Panc1 (cell line): ENCODE measurements at regions not wholly inside any gene's neighbourhood (a gene's known extent, or its start where the extent isn't known, plus 50 kb on each side); places are given as distances from the start of the nearest gene placed in this dataset.
A peak's percentile ranks its signal among the peaks of the same experiment; 100 is the strongest.

Source experiments
- ATAC-seq: fragments of 200-7000 bp; cut with Tn5 transposase; 2 replicates; pipeline ENCODE4 v1.9.1; 2020; ENCODE audit warnings: mild to moderate bottlenecking, moderate library complexity
- BruUV-seq: library from RNA; stranded (reverse); fragments of 400-500 nt; replicated peaks from 2 replicates; lab custom pipeline; 2021; lab: Mats Ljungman, UMichigan
- CTCF ChIA-PET: fragments of 300-600 bp; sonication (Branson Sonifier 250); formaldehyde crosslinking; loops from one replicate; lab custom pipeline; 2022; ENCODE audit warnings: antibody characterized with exemption; lab: Charles Lee
- POLR2A ChIA-PET: fragments of 300-600 bp; sonication (Branson Sonifier 250); formaldehyde crosslinking; loops from one replicate; lab custom pipeline; 2022; ENCODE audit warnings: antibody characterized with exemption; lab: Charles Lee
- DNase-seq: peaks from one replicate; pipeline ENCODE4 v3.0.0-alpha.2; 2010; ENCODE audit warnings: low read depth, low spot score
- H3K27ac ChIP-seq: 2 replicates; pipeline ENCODE4 v1.5.1; 2011; ENCODE audit warnings: mild to moderate bottlenecking, low read length, inconsistent platforms
- H3K27me3 ChIP-seq: fragments of 200-500 bp; sonication (Bioruptor generic); 2 replicates; pipeline ENCODE4 v1.6.0; 2014; ENCODE audit warnings: low read length, inconsistent platforms; ENCODE audit not compliant: control insufficient read depth, insufficient read depth
- H3K36me3 ChIP-seq: fragments of 200-500 bp; sonication (Bioruptor generic); 2 replicates; pipeline ENCODE4 v1.5.1; 2014; ENCODE audit warnings: inconsistent platforms, mild to moderate bottlenecking, low read length, moderate library complexity; ENCODE audit not compliant: control insufficient read depth, insufficient read depth
- H3K4me1 ChIP-seq: 2 replicates; pipeline ENCODE4 v1.5.1; 2011; ENCODE audit warnings: inconsistent platforms, mild to moderate bottlenecking, low read length, moderate library complexity; ENCODE audit not compliant: control insufficient read depth, insufficient read depth
- H3K4me3 ChIP-seq, 2 experiments: 2 replicates each; pipeline ENCODE4 v1.5.1; 2011 to 2012; ENCODE audit warnings: low read depth in 2 of 2, low read length in 2 of 2, mild to moderate bottlenecking in 2 of 2, inconsistent platforms in 1 of 2, moderate library complexity in 1 of 2
- H3K9me3 ChIP-seq: fragments of 200-500 bp; sonication (Bioruptor generic); 2 replicates; pipeline ENCODE4 v1.5.1; 2014; ENCODE audit warnings: low read depth, mild to moderate bottlenecking, inconsistent platforms, low read length, moderate library complexity; ENCODE audit not compliant: control insufficient read depth, insufficient read depth
- CTCF ChIP-seq: fragments of 450-650 bp; IDR thresholded peaks from 2 replicates; pipeline ENCODE4 v1.5.1; 2017; ENCODE audit warnings: mild to moderate bottlenecking
- POLR2AphosphoS5 ChIP-seq: IDR thresholded peaks from 2 replicates; pipeline ENCODE4 v1.6.1; 2012; ENCODE audit warnings: mild to moderate bottlenecking, low read depth, low read length, moderate library complexity
- REST ChIP-seq, 2 experiments: IDR thresholded peaks; 2 replicates each; pipeline ENCODE4 v1.6.1; 2011 to 2012; ENCODE audit warnings: low read depth in 2 of 2, control low read depth in 1 of 2, low read length in 1 of 2, mild to moderate bottlenecking in 1 of 2, moderate library complexity in 1 of 2; ENCODE audit not compliant: insufficient read depth in 1 of 2
- SIN3A ChIP-seq: IDR thresholded peaks from 2 replicates; pipeline ENCODE4 v1.6.1; 2012; ENCODE audit warnings: low read depth, mild to moderate bottlenecking, low read length, moderate library complexity, borderline replicate concordance; ENCODE audit not compliant: insufficient read depth
- TCF7L2 ChIP-seq: IDR thresholded peaks from 2 replicates; pipeline ENCODE4 v1.6.1; 2011; ENCODE audit warnings: mild to moderate bottlenecking, low read depth, low read length, inconsistent platforms
- in situ Hi-C: cut with HindIII; loops from 2 replicates; pipeline ENCODE4 v1.10.0; 2016; ENCODE audit warnings: low sequenced_read_pairs, low pct_unique_long_range_greater_than_20kb
- intact Hi-C: fragments of 100-400 bp; cut with micrococcal nuclease; formaldehyde crosslinking; loops from one replicate; pipeline ENCODE4 v1.10.0; 2022; ENCODE audit not compliant: unreplicated experiment

- TF ChIP-seq CTCF, result no peak
- peak; percentile 62; the same call in 1 of the 2 replicates for TF ChIP-seq TCF7L2
- TF ChIP-seq POLR2AphosphoS5, result no peak
- in situ Hi-C loops, result no loop called here
- DNase-seq, result no peak
- BruUV-seq, result no TSS peak
- no peak for ATAC-seq
- 0 out of 2 replicates have a peak, but pooled peaks cover 4% of the 10 kb centered on the region for H3K4me1 ChIP-seq
- H3K36me3 ChIP-seq, result no peaks in the 10 kb centered on the region
- POLR2A ChIA-PET, result interaction anchor here (0.6 to 0.8 kb wide), 2 partner anchors 83 to 461 kb away, joined by 3 to 6 read pairs; no protein-coding TSS in a partner anchor
- intact Hi-C loops, result no loop called here
- no peak overlapping the region for H3K4me3 ChIP-seq
- CTCF ChIA-PET, result no interaction called here
- H3K27me3 ChIP-seq, result no peaks in the 10 kb centered on the region
- peak overlapping the region; percentile 32; the same call in 1 of the 2 replicates for H3K27ac ChIP-seq
- no peaks in the 10 kb centered on the region for H3K9me3 ChIP-seq
These were observed 80.0 kb upstream of the PRICKLE1 start for GRCh38 chr12:42669553-42669952.

- ATAC-seq (no peak), DNase-seq (no peak)
- ChIA-PET POLR2A (no interaction called here), CTCF (interaction anchor here (0.7 kb wide), 1 partner anchor 1070 kb away, joined by 3 read pairs; no protein-coding TSS in a partner anchor)
- in situ Hi-C loops, result no loop called here
- Histone ChIP-seq H3K27me3 (no peaks in the 10 kb centered on the region), H3K4me3 (no peak overlapping the region), H3K4me1 (0 out of 2 replicates have a peak, but pooled peaks cover 4% of the 10 kb centered on the region), H3K9me3 (no peaks in the 10 kb centered on the region), H3K27ac (no peak overlapping the region), H3K36me3 (no peaks in the 10 kb centered on the region)
- no TSS peak for BruUV-seq
- intact Hi-C loops, result no loop called here
- TF ChIP-seq POLR2AphosphoS5 (no peak), SIN3A (no peak), TCF7L2 (no peak), CTCF (no peak), REST (IDR thresholded peaks at IDR 0.05; ENCODE audit: insufficient read depth in 1 of 2, low read depth in 2 of 2, low read length in 1 of 2) (no peak)
These were observed 77.2 kb upstream of the PRICKLE1 start for GRCh38 chr12:42666671-42667243.
